Caco-2 (cell line): ENCODE measurements at regions not wholly inside any gene's neighbourhood (a gene's known extent, or its start where the extent isn't known, plus 50 kb on each side); places are given as distances from the start of the nearest gene placed in this dataset.

Experiments
- BruUV-seq: library from RNA; stranded (reverse); fragments of 400-500 nt; replicated peaks from 2 replicates; lab custom pipeline; 2021; lab: Mats Ljungman, UMichigan
- CTCF ChIA-PET: fragments of 300-600 bp; sonication (Branson Sonifier 250); formaldehyde crosslinking; loops from one replicate; lab custom pipeline; 2022; ENCODE audit warnings: antibody characterized with exemption; lab: Charles Lee
- POLR2A ChIA-PET: fragments of 300-600 bp; sonication (Branson Sonifier 250); formaldehyde crosslinking; loops from one replicate; lab custom pipeline; 2022; ENCODE audit warnings: antibody characterized with exemption; lab: Charles Lee
- DNase-seq, 2 experiments: peaks; one replicate each; pipeline versions ENCODE4 v3.0.0 to v3.0.0-alpha.2; 2020 to 2022
- H3K27me3 ChIP-seq: replicated peaks from 2 replicates; pipeline ENCODE4 v1.6.0; 2011; ENCODE audit warnings: low read length; ENCODE audit not compliant: control insufficient read depth, insufficient read depth
- H3K36me3 ChIP-seq: 2 replicates; pipeline ENCODE4 v1.5.1; 2011; ENCODE audit warnings: low read length; ENCODE audit not compliant: control insufficient read depth, insufficient read depth
- H3K4me1 ChIP-seq: fragments of 250-450 bp; sonication (Bioruptor Pico); 2 replicates; pipeline ENCODE4 v1.5.1; 2020; ENCODE audit warnings: mild to moderate bottlenecking
- H3K4me3 ChIP-seq: 2 replicates; pipeline ENCODE4 v1.5.1; 2011; ENCODE audit warnings: low read depth, mild to moderate bottlenecking, control low read depth, low read length
- H3K9me3 ChIP-seq: fragments of 250-450 bp; sonication (Bioruptor Pico); 2 replicates; pipeline ENCODE4 v1.5.1; 2020; ENCODE audit warnings: mild to moderate bottlenecking, moderate library complexity
- H3K27ac Mint-ChIP-seq: one replicate; pipeline ENCODE4 v1.8.0; 2022; ENCODE audit warnings: mixed read lengths; ENCODE audit not compliant: unreplicated experiment
- H3K27me3 Mint-ChIP-seq: one replicate; pipeline ENCODE4 v1.8.0; 2022; ENCODE audit warnings: mixed read lengths; ENCODE audit not compliant: insufficient read depth, unreplicated experiment
- H3K36me3 Mint-ChIP-seq: one replicate; pipeline ENCODE4 v1.8.0; 2022; ENCODE audit warnings: mild to moderate bottlenecking, mixed read lengths; ENCODE audit not compliant: insufficient read depth, unreplicated experiment
- H3K4me1 Mint-ChIP-seq: one replicate; pipeline ENCODE4 v1.8.0; 2022; ENCODE audit warnings: low read depth, mixed read lengths; ENCODE audit not compliant: unreplicated experiment
- H3K4me3 Mint-ChIP-seq: one replicate; pipeline ENCODE4 v1.8.0; 2022; ENCODE audit warnings: mild to moderate bottlenecking, moderate library complexity, mixed read lengths; ENCODE audit not compliant: unreplicated experiment
- H3K9me3 Mint-ChIP-seq: one replicate; pipeline ENCODE4 v1.8.0; 2022; ENCODE audit warnings: mixed read lengths; ENCODE audit not compliant: unreplicated experiment
- CTCF ChIP-seq, 2 experiments: fragments of 200-600 bp in 1 of 2; IDR thresholded peaks; 1 replicate in 1 of 2; 2 replicates in 1 of 2; pipeline versions ENCODE4 v1.5.1 to v1.8.0; 2011 to 2022; ENCODE audit warnings: antibody characterized with exemption in 1 of 2, control low read depth in 1 of 2, inconsistent platforms in 1 of 2, low read depth in 1 of 2, low read length in 1 of 2, mild to moderate bottlenecking in 1 of 2, moderate library complexity in 1 of 2; ENCODE audit not compliant: insufficient read depth in 1 of 2, severe bottlenecking in 1 of 2, unreplicated experiment in 1 of 2
- intact Hi-C: fragments of 100-400 bp; cut with micrococcal nuclease; formaldehyde crosslinking; loops from one replicate; pipeline ENCODE4 v1.10.0; 2022; ENCODE audit not compliant: unreplicated experiment

- Histone ChIP-seq H3K9me3 (no peaks in the 10 kb centered on the region), H3K4me3 (no peak overlapping the region), H3K36me3 (no peaks in the 10 kb centered on the region), H3K4me1 (no peaks in the 10 kb centered on the region), H3K27me3 (no peaks in the 10 kb centered on the region)
- intact Hi-C loops, result no loop called here
- ChIA-PET CTCF (no interaction called here), POLR2A (no interaction called here)
- H3K27me3 Mint-ChIP-seq, result peaks cover 2% of the 10 kb centered on the region
- H3K36me3 Mint-ChIP-seq, result no peaks in the 10 kb centered on the region
- TF ChIP-seq CTCF (IDR thresholded peaks at IDR 0.05; ENCODE audit: insufficient read depth in 1 of 2, low read depth in 1 of 2, low read length in 1 of 2, severe bottlenecking in 1 of 2, unreplicated experiment in 1 of 2), result no peak
- H3K27ac Mint-ChIP-seq, result no peak overlapping the region
- no peak for DNase-seq
- H3K9me3 Mint-ChIP-seq, result no peaks in the 10 kb centered on the region
- H3K4me1 Mint-ChIP-seq, result no peaks in the 10 kb centered on the region
- no peak overlapping the region for H3K4me3 Mint-ChIP-seq
- BruUV-seq, result no TSS peak
These were observed 299.4 kb upstream of the VSTM2A start for GRCh38 chr7:54242776-54243175.

- Histone ChIP-seq H3K4me1 (no peaks in the 10 kb centered on the region), H3K27me3 (no peaks in the 10 kb centered on the region), H3K36me3 (no peaks in the 10 kb centered on the region), H3K4me3 (no peak overlapping the region), H3K9me3 (no peaks in the 10 kb centered on the region)
- intact Hi-C loops, result no loop called here
- H3K27me3 Mint-ChIP-seq, result peaks cover 2% of the 10 kb centered on the region
- H3K27ac Mint-ChIP-seq, result no peak overlapping the region
- no peak for TF ChIP-seq CTCF (IDR thresholded peaks at IDR 0.05; ENCODE audit: insufficient read depth in 1 of 2, low read depth in 1 of 2, low read length in 1 of 2, severe bottlenecking in 1 of 2, unreplicated experiment in 1 of 2)
- BruUV-seq, result no TSS peak
- DNase-seq, result no peak
- H3K9me3 Mint-ChIP-seq, result no peaks in the 10 kb centered on the region
- H3K4me1 Mint-ChIP-seq, result no peaks in the 10 kb centered on the region
- H3K4me3 Mint-ChIP-seq, result no peak overlapping the region
- no peaks in the 10 kb centered on the region for H3K36me3 Mint-ChIP-seq
- CTCF ChIA-PET, result no interaction called here
- POLR2A ChIA-PET, result no interaction called here
These were observed 297.2 kb upstream of the VSTM2A start for GRCh38 chr7:54245020-54245419.

GRCh38 chr7:54249686-54250085 lies 292.5 kb upstream of the VSTM2A start:
- intact Hi-C loops, result no loop called here
- no TSS peak for BruUV-seq

More at GRCh38 chr7:54249686-54250085, 292.5 kb upstream of the VSTM2A start:
- no peak overlapping the region for H3K27ac Mint-ChIP-seq
- H3K4me1 ChIP-seq, result no peaks in the 10 kb centered on the region
- no peaks in the 10 kb centered on the region for H3K9me3 ChIP-seq
- no peak for TF ChIP-seq CTCF (IDR thresholded peaks at IDR 0.05; ENCODE audit: insufficient read depth in 1 of 2, low read depth in 1 of 2, low read length in 1 of 2, severe bottlenecking in 1 of 2, unreplicated experiment in 1 of 2)
- DNase-seq, result no peak
- no peaks in the 10 kb centered on the region for H3K36me3 ChIP-seq
- no peaks in the 10 kb centered on the region for H3K9me3 Mint-ChIP-seq
- peaks cover 3% of the 10 kb centered on the region for H3K27me3 Mint-ChIP-seq
- H3K4me3 Mint-ChIP-seq, result no peak overlapping the region
- no peak overlapping the region for H3K4me3 ChIP-seq
- no peaks in the 10 kb centered on the region for H3K4me1 Mint-ChIP-seq
- POLR2A ChIA-PET, result no interaction called here
- H3K36me3 Mint-ChIP-seq, result no peaks in the 10 kb centered on the region
- no peaks in the 10 kb centered on the region for H3K27me3 ChIP-seq
- CTCF ChIA-PET, result no interaction called here
